ENCODE measurements at regions not wholly inside any gene's neighbourhood (a gene's known extent, or its start where the extent isn't known, plus 50 kb on each side); places are given as distances from the start of the nearest gene placed in this dataset.

DNA sequence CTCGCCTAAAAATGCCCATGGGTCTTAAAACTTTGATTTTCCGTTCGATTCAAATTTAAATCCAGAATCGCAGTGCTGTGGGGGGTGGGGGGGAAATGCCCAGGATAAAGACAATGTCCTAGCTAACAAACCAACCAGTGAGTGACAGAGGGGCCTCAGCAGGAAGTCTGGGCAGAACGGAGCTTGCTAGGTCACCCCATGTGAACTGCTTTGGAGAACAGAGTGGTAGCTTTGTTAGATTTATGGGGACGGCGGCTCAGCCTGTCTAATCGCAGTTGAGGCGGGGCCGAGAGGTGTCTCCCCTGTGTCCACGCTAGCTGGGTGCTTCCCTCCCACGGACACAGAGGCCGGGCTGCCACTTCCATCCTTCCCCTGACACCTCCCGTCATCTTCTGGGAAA is 243.9 kb downstream of the CTTN start:
- TF ChIP-seq, protein P1, sequence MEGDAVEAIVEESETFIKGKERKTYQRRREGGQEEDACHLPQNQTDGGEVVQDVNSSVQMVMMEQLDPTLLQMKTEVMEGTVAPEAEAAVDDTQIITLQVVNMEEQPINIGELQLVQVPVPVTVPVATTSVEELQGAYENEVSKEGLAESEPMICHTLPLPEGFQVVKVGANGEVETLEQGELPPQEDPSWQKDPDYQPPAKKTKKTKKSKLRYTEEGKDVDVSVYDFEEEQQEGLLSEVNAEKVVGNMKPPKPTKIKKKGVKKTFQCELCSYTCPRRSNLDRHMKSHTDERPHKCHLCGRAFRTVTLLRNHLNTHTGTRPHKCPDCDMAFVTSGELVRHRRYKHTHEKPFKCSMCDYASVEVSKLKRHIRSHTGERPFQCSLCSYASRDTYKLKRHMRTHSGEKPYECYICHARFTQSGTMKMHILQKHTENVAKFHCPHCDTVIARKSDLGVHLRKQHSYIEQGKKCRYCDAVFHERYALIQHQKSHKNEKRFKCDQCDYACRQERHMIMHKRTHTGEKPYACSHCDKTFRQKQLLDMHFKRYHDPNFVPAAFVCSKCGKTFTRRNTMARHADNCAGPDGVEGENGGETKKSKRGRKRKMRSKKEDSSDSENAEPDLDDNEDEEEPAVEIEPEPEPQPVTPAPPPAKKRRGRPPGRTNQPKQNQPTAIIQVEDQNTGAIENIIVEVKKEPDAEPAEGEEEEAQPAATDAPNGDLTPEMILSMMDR (IDR thresholded peaks at IDR 0.05): no peak
- no peak for TF ChIP-seq ZFX (IDR thresholded peaks at IDR 0.05; ENCODE audit: borderline replicate concordance)
